PC-9 (cell line): ENCODE measurements at regions not wholly inside any gene's neighbourhood (a gene's known extent, or its start where the extent isn't known, plus 50 kb on each side); places are given as distances from the start of the nearest gene placed in this dataset.

Experiments
- BruUV-seq: library from RNA; stranded (reverse); fragments of 400-500 nt; replicated peaks from 2 replicates; lab custom pipeline; 2021; lab: Mats Ljungman, UMichigan
- CTCF ChIA-PET: fragments of 300-600 bp; sonication (Branson Sonifier 250); formaldehyde crosslinking; loops from one replicate; lab custom pipeline; 2022; ENCODE audit warnings: antibody characterized with exemption; lab: Charles Lee
- POLR2A ChIA-PET: fragments of 300-600 bp; sonication (Branson Sonifier 250); formaldehyde crosslinking; loops from one replicate; lab custom pipeline; 2022; ENCODE audit warnings: antibody characterized with exemption; ENCODE audit not compliant: unreplicated experiment; lab: Charles Lee
- DNase-seq, 2 experiments: peaks; one replicate each; pipeline versions ENCODE4 v3.0.0 to v3.0.0-alpha.2; 2015 to 2022; ENCODE audit warnings: mixed read lengths in 1 of 2
- H2AFZ ChIP-seq: fragments of 200-600 bp; sonication (generic); 2 replicates; pipeline ENCODE4 v1.8.1; 2017; ENCODE audit warnings: antibody characterized with exemption
- H3F3A ChIP-seq: fragments of 200-600 bp; sonication (generic); 2 replicates; pipeline ENCODE4 v1.8.1; 2017; ENCODE audit warnings: antibody characterized with exemption, mild to moderate bottlenecking, low read depth; ENCODE audit not compliant: insufficient read depth
- H3K27ac ChIP-seq: fragments of 200-600 bp; sonication (generic); 2 replicates; pipeline ENCODE4 v1.6.1; 2016; ENCODE audit warnings: mixed run types
- H3K27me3 ChIP-seq: fragments of 200-600 bp; sonication (generic); 2 replicates; pipeline ENCODE4 v1.6.1; 2016; ENCODE audit warnings: low read depth, mixed run types; ENCODE audit not compliant: insufficient read depth
- H3K36me3 ChIP-seq: fragments of 200-600 bp; sonication (generic); 2 replicates; pipeline ENCODE4 v1.6.1; 2016; ENCODE audit warnings: low read depth, mixed run types
- H3K4me1 ChIP-seq: fragments of 200-600 bp; sonication (generic); replicated peaks from 2 replicates; pipeline ENCODE4 v1.6.1; 2016; ENCODE audit warnings: mixed run types; ENCODE audit not compliant: insufficient read depth
- H3K4me2 ChIP-seq: fragments of 200-600 bp; sonication (generic); 2 replicates; pipeline ENCODE4 v1.6.1; 2017; ENCODE audit warnings: mixed run types
- H3K4me3 ChIP-seq: fragments of 200-600 bp; sonication (generic); 2 replicates; pipeline ENCODE4 v1.6.1; 2016; ENCODE audit warnings: mixed run types
- H3K79me2 ChIP-seq: fragments of 200-600 bp; sonication (generic); 2 replicates; pipeline ENCODE4 v1.6.1; 2017; ENCODE audit warnings: low read depth, mixed run types
- H3K9me2 ChIP-seq: fragments of 200-600 bp; sonication (generic); 2 replicates; pipeline ENCODE4 v1.8.1; 2017; ENCODE audit warnings: mild to moderate bottlenecking; ENCODE audit not compliant: insufficient read depth
- H3K9me3 ChIP-seq: fragments of 200-600 bp; sonication (generic); 2 replicates; pipeline ENCODE4 v1.8.1; 2016; ENCODE audit warnings: low read depth; ENCODE audit not compliant: insufficient read depth
- H4K20me1 ChIP-seq: fragments of 200-600 bp; sonication (generic); 2 replicates; pipeline ENCODE4 v1.8.1; 2017; ENCODE audit not compliant: insufficient read depth
- CTCF ChIP-seq: fragments of 200-600 bp; sonication (generic); conservative IDR thresholded peaks from 2 replicates; pipeline ENCODE4 v1.6.1; 2017; ENCODE audit warnings: mixed run types, antibody characterized with exemption, mild to moderate bottlenecking, moderate library complexity
- EZH2 ChIP-seq: fragments of 200-600 bp; sonication (generic); IDR thresholded peaks from 2 replicates; pipeline ENCODE4 v1.8.0; 2017; ENCODE audit warnings: antibody characterized with exemption, low read depth
- intact Hi-C: fragments of 100-400 bp; cut with micrococcal nuclease; formaldehyde crosslinking; loops from one replicate; pipeline ENCODE4 v1.10.0; 2022; ENCODE audit not compliant: unreplicated experiment

GRCh38 chr3:113141543-113141942, 69.8 kb upstream of the BOC start:
- no peaks in the 10 kb centered on the region for H3F3A ChIP-seq
- no peak for TF ChIP-seq CTCF
- TF ChIP-seq EZH2, result no peak
- H3K4me3 ChIP-seq, result no peak overlapping the region
- H3K4me1 ChIP-seq, result no peaks in the 10 kb centered on the region
- H3K79me2 ChIP-seq, result no peaks in the 10 kb centered on the region
- H3K27me3 ChIP-seq, result no peaks in the 10 kb centered on the region
- H4K20me1 ChIP-seq, result no peaks in the 10 kb centered on the region
- no peaks in the 10 kb centered on the region for H3K9me2 ChIP-seq
- BruUV-seq, result no TSS peak
- no peaks in the 10 kb centered on the region for H3K36me3 ChIP-seq
- H2AFZ ChIP-seq, result no peak overlapping the region
- intact Hi-C loops, result no loop called here
- H3K4me2 ChIP-seq, result no peak overlapping the region
- no peaks in the 10 kb centered on the region for H3K9me3 ChIP-seq
- no peak for DNase-seq
- H3K27ac ChIP-seq, result no peak overlapping the region
- POLR2A ChIA-PET, result no interaction called here
- CTCF ChIA-PET, result interaction anchor here (0.6 kb wide), 1 partner anchor 580 kb away, joined by 4 read pairs; no protein-coding TSS in a partner anchor

- H3K4me1 ChIP-seq, result no peaks in the 10 kb centered on the region
- H3F3A ChIP-seq, result no peaks in the 10 kb centered on the region
- H3K79me2 ChIP-seq, result no peaks in the 10 kb centered on the region
- H4K20me1 ChIP-seq, result no peaks in the 10 kb centered on the region
- no peak for DNase-seq
- H3K4me2 ChIP-seq, result no peak overlapping the region
- H3K9me3 ChIP-seq, result no peaks in the 10 kb centered on the region
- no peak overlapping the region for H2AFZ ChIP-seq
- no peaks in the 10 kb centered on the region for H3K9me2 ChIP-seq
- ChIA-PET CTCF (no interaction called here), POLR2A (no interaction called here)
- no peak overlapping the region for H3K4me3 ChIP-seq
- no peak overlapping the region for H3K27ac ChIP-seq
- BruUV-seq, result no TSS peak
- H3K27me3 ChIP-seq, result no peaks in the 10 kb centered on the region
- TF ChIP-seq EZH2 (no peak), CTCF (no peak)
- intact Hi-C loops, result no loop called here
- H3K36me3 ChIP-seq, result no peaks in the 10 kb centered on the region
These were observed 68.9 kb upstream of the BOC start for GRCh38 chr3:113142476-113142875.

GRCh38 chr3:113143353-113143752, 68.0 kb upstream of the BOC start:
- Histone ChIP-seq H2AFZ (no peak overlapping the region), H3K27ac (no peak overlapping the region)
- CTCF ChIA-PET, result no interaction called here

More at GRCh38 chr3:113143353-113143752, 68.0 kb upstream of the BOC start:
- Histone ChIP-seq H3K4me3 (no peak overlapping the region), H3K9me3 (no peaks in the 10 kb centered on the region), H3K4me2 (no peak overlapping the region), H3K4me1 (peaks cover 6% of the 10 kb centered on the region), H4K20me1 (no peaks in the 10 kb centered on the region), H3K27me3 (no peaks in the 10 kb centered on the region), H3F3A (no peaks in the 10 kb centered on the region), H3K79me2 (no peaks in the 10 kb centered on the region), H3K36me3 (no peaks in the 10 kb centered on the region), H3K9me2 (no peaks in the 10 kb centered on the region)
- no TSS peak for BruUV-seq
- POLR2A ChIA-PET, result interaction anchor here (0.6 to 0.7 kb wide), 2 partner anchors 23 to 66 kb away, joined by 4 to 5 read pairs; no protein-coding TSS in a partner anchor
- intact Hi-C loops, result no loop called here
- TF ChIP-seq EZH2 (no peak), CTCF (no peak)
- no peak for DNase-seq
